CD14-positive monocyte (primary cell): ENCODE measurements at regions not wholly inside any gene's neighbourhood (a gene's known extent, or its start where the extent isn't known, plus 50 kb on each side); places are given as distances from the start of the nearest gene placed in this dataset.

Source experiments
- DNase-seq, 3 donors: peaks; one replicate each; pipeline ENCODE4 v3.0.0-alpha.2; 2011 to 2022
- H2AFZ ChIP-seq: 2 replicates; pipeline ENCODE4 v1.6.0; 2012; ENCODE audit warnings: mild to moderate bottlenecking, low read depth, low read length, inconsistent platforms; ENCODE audit not compliant: insufficient read depth, poor library complexity, severe bottlenecking
- H3K27ac ChIP-seq, 2 donors: 1 replicate in 1 of 2; 2 replicates in 1 of 2; pipeline ENCODE4 v1.5.1; 2012 to 2013; ENCODE audit warnings: low read length in 2 of 2, control low read depth in 1 of 2, inconsistent platforms in 1 of 2, low read depth in 1 of 2, mild to moderate bottlenecking in 1 of 2
- H3K27me3 ChIP-seq, 2 donors: one replicate each; pipeline versions ENCODE4 v1.6.0 to v1.6.1; 2011 to 2013; ENCODE audit warnings: low read length in 2 of 2; ENCODE audit not compliant: control insufficient read depth in 2 of 2, insufficient read depth in 2 of 2
- H3K36me3 ChIP-seq, 2 donors: replicated peaks in 1 of 2; 1 replicate in 1 of 2; 2 replicates in 1 of 2; pipeline versions ENCODE4 v1.5.1 to v1.6.1; 2012 to 2013; ENCODE audit warnings: low read length in 2 of 2, control low read depth in 1 of 2, inconsistent platforms in 1 of 2, mild to moderate bottlenecking in 1 of 2; ENCODE audit not compliant: insufficient read depth in 2 of 2, control insufficient read depth in 1 of 2
- H3K4me1 ChIP-seq, 2 donors: 1 replicate in 1 of 2; 2 replicates in 1 of 2; pipeline versions ENCODE4 v1.5.1 to v1.6.1; 2012 to 2013; ENCODE audit warnings: low read length in 2 of 2, control low read depth in 1 of 2, inconsistent platforms in 1 of 2, mild to moderate bottlenecking in 1 of 2, moderate library complexity in 1 of 2; ENCODE audit not compliant: insufficient read depth in 2 of 2, control insufficient read depth in 1 of 2
- H3K4me2 ChIP-seq: replicated peaks from 2 replicates; pipeline ENCODE3; 2012; ENCODE audit warnings: low read length, moderate library complexity, mild to moderate bottlenecking; ENCODE audit not compliant: poor library complexity, severe bottlenecking; ENCODE audit errors: extremely low read depth
- H3K4me3 ChIP-seq, 3 experiments: fragments of 200-600 bp in 1 of 3; sonication (generic) in 1 of 3; replicated peaks in 1 of 3; 1 replicate in 2 of 3; 2 replicates in 1 of 3; pipeline ENCODE4 v1.5.1; 2011 to 2013; ENCODE audit warnings: low read length in 3 of 3, mild to moderate bottlenecking in 3 of 3, control low read depth in 2 of 3, low read depth in 2 of 3, inconsistent platforms in 1 of 3, moderate library complexity in 1 of 3
- H3K79me2 ChIP-seq: 2 replicates; pipeline ENCODE4 v1.6.0; 2012; ENCODE audit warnings: mild to moderate bottlenecking, control low read depth, inconsistent platforms, low read length, moderate library complexity; ENCODE audit not compliant: insufficient read depth
- H3K9ac ChIP-seq: 2 replicates; pipeline ENCODE4 v1.6.0; 2017; ENCODE audit warnings: low read length, mild to moderate bottlenecking; ENCODE audit not compliant: insufficient read depth, poor library complexity, severe bottlenecking
- H3K9me3 ChIP-seq, 2 donors: replicated peaks in 1 of 2; 1 replicate in 1 of 2; 2 replicates in 1 of 2; pipeline versions ENCODE4 v1.5.1 to v1.6.1; 2012 to 2013; ENCODE audit warnings: low read length in 2 of 2, control low read depth in 1 of 2; ENCODE audit not compliant: control insufficient read depth in 1 of 2, insufficient read depth in 1 of 2
- H4K20me1 ChIP-seq: 2 replicates; pipeline ENCODE4 v1.6.0; 2012; ENCODE audit warnings: mild to moderate bottlenecking, low read length, control low read depth, moderate library complexity; ENCODE audit not compliant: insufficient read depth
- H3K27ac Mint-ChIP-seq, 7 donors: one replicate each; pipeline ENCODE4 v1.8.0; 2020; ENCODE audit warnings: mild to moderate bottlenecking in 7 of 7, mixed read lengths in 7 of 7, moderate library complexity in 6 of 7, inconsistent platforms in 2 of 7
- H3K27me3 Mint-ChIP-seq, 3 donors: one replicate each; pipeline ENCODE4 v1.8.0; 2021 to 2022; ENCODE audit warnings: low read depth in 3 of 3, mild to moderate bottlenecking in 3 of 3, mixed read lengths in 3 of 3, moderate library complexity in 3 of 3, inconsistent platforms in 1 of 3
- H3K36me3 Mint-ChIP-seq, 2 donors: one replicate each; pipeline ENCODE4 v1.8.0; 2020; ENCODE audit warnings: mixed read lengths in 2 of 2, inconsistent platforms in 1 of 2, mild to moderate bottlenecking in 1 of 2
- H3K4me1 Mint-ChIP-seq: one replicate; pipeline ENCODE4 v1.8.0; 2020; ENCODE audit warnings: mild to moderate bottlenecking, mixed read lengths
- H3K4me3 Mint-ChIP-seq, 2 donors: one replicate each; pipeline ENCODE4 v1.8.0; 2020; ENCODE audit warnings: mild to moderate bottlenecking in 2 of 2, mixed read lengths in 2 of 2, moderate library complexity in 1 of 2
- H3K9me3 Mint-ChIP-seq, 7 donors: one replicate each; pipeline ENCODE4 v1.8.0; 2020 to 2022; ENCODE audit warnings: mixed read lengths in 7 of 7, mild to moderate bottlenecking in 6 of 7, moderate library complexity in 6 of 7, inconsistent platforms in 2 of 7
- WGBS: methylation state at CpG from one replicate; pipeline ENCODE4 v1.1.5; 2013; ENCODE audit warnings: missing lambda C conversion rate; ENCODE audit not compliant: insufficient coverage; 5-methylcytosine and 5-hydroxymethylcytosine counted together
- intact Hi-C, 2 donors: fragments of 100-400 bp; cut with micrococcal nuclease; formaldehyde crosslinking; loops; one replicate each; pipeline versions ENCODE4 v1.15.0 to v1.15.1; 2023
- TF ChIP-seq, protein P1 (sequence below): fragments of 200-600 bp; IDR thresholded peaks from one replicate; pipeline ENCODE4 v1.8.0; 2022; ENCODE audit warnings: antibody characterized with exemption, mild to moderate bottlenecking

DNA sequence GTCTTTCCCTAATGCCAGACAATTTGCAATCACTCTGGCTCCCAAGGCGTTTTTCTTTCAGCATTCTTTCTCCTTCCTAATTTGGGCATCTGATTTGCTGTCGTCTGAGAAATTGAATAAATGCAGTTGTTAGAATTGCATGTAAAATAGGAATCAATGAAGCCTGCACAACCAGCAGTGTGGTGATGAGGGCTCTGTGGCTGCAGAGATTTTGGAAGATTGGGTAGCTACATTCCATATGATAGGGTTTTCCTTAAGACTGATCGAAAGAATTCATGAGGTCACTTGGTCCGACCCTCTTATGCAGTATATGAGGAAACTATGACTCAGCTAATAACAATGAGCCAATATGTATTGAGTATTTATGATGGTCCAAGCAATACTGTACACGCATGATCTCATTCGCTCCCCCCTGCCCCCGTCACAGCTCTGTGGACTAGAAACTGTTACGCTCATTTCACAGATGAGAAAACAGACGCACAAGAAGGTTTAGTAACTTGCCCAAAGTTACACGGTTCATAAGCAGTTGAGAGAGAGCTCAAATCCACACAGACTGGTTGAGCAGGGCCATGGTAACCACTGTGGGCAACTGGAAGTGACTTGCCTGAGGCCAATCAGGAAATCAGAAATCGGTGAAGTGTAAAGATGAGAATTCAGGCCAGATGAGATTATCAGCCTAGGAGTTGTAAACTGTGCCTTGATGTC is 527.2 kb downstream of the GATA3 start:
- H3K4me3 Mint-ChIP-seq: no peak overlapping the region
- no peak for DNase-seq
- Histone ChIP-seq H3K27ac (no peak overlapping the region), H3K4me2 (no peak overlapping the region), H3K79me2 (no peaks in the 10 kb centered on the region), H2AFZ (no peak overlapping the region), H3K9me3 (peaks cover 0 to 11% of the 10 kb centered on the region in 2 donors), H4K20me1 (no peaks in the 10 kb centered on the region), H3K27me3 (no peaks in the 10 kb centered on the region), H3K4me1 (no peaks in the 10 kb centered on the region), H3K4me3 (no peak overlapping the region), H3K36me3 (no peaks in the 10 kb centered on the region), H3K9ac (no peak overlapping the region)
- no peaks in the 10 kb centered on the region for H3K36me3 Mint-ChIP-seq
- peaks cover 0 to 18% (median 3%) of the 10 kb centered on the region in 7 donors for H3K9me3 Mint-ChIP-seq
- no peaks in the 10 kb centered on the region for H3K27me3 Mint-ChIP-seq
- no peak overlapping the region for H3K27ac Mint-ChIP-seq
- TF ChIP-seq, protein P1, sequence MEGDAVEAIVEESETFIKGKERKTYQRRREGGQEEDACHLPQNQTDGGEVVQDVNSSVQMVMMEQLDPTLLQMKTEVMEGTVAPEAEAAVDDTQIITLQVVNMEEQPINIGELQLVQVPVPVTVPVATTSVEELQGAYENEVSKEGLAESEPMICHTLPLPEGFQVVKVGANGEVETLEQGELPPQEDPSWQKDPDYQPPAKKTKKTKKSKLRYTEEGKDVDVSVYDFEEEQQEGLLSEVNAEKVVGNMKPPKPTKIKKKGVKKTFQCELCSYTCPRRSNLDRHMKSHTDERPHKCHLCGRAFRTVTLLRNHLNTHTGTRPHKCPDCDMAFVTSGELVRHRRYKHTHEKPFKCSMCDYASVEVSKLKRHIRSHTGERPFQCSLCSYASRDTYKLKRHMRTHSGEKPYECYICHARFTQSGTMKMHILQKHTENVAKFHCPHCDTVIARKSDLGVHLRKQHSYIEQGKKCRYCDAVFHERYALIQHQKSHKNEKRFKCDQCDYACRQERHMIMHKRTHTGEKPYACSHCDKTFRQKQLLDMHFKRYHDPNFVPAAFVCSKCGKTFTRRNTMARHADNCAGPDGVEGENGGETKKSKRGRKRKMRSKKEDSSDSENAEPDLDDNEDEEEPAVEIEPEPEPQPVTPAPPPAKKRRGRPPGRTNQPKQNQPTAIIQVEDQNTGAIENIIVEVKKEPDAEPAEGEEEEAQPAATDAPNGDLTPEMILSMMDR: no peak
- 95% methylated on average over 6 of the region's 11 CpGs for WGBS
- no peaks in the 10 kb centered on the region for H3K4me1 Mint-ChIP-seq
- intact Hi-C loops: no loop called here

DNA sequence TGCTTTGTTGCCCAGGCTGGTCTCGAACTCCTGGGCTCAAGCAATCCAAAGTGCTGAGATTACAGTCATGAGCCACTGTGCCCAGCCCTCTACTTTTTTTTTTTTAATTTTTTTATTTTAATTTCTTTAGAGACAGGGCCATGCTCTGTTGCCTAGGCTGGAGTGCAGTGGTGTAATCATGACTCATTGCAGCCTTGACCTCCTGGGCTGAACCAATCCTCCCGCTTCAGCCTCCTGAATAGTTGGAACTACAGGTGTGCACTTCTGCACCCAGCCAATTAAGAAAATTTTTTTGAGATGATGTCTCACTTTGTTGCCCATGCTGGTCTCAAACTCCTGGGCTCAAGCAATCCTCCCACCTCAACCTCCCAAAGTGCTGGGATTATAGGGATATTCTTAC is 528.6 kb downstream of the GATA3 start:
- H3K4me2 ChIP-seq: no peak overlapping the region
- peaks cover 0 to 11% of the 10 kb centered on the region in 2 donors for H3K9me3 ChIP-seq
- H3K4me3 Mint-ChIP-seq: no peak overlapping the region
- H4K20me1 ChIP-seq: no peaks in the 10 kb centered on the region
- H3K27me3 ChIP-seq: no peaks in the 10 kb centered on the region
- no peaks in the 10 kb centered on the region for H3K4me1 ChIP-seq
- WGBS: 100% methylated on average over 1 of the region's 2 CpGs
- H3K27ac ChIP-seq: no peak overlapping the region
- H3K9ac ChIP-seq: no peak overlapping the region
- peaks cover 0 to 1% (median 0%) of the 10 kb centered on the region in 3 donors for H3K27me3 Mint-ChIP-seq
- intact Hi-C loops: no loop called here
- no peaks in the 10 kb centered on the region for H3K36me3 Mint-ChIP-seq
- H2AFZ ChIP-seq: no peak overlapping the region
- no peak overlapping the region for H3K27ac Mint-ChIP-seq
- TF ChIP-seq, protein P1: no peak
- no peaks in the 10 kb centered on the region for H3K4me1 Mint-ChIP-seq
- H3K36me3 ChIP-seq: no peaks in the 10 kb centered on the region
- peaks cover 0 to 17% (median 3%) of the 10 kb centered on the region in 7 donors for H3K9me3 Mint-ChIP-seq
- no peak for DNase-seq
- no peak overlapping the region for H3K4me3 ChIP-seq
- H3K79me2 ChIP-seq: no peaks in the 10 kb centered on the region
